ENCODE measurements at regions not wholly inside any gene's neighbourhood (a gene's known extent, or its start where the extent isn't known, plus 50 kb on each side); places are given as distances from the start of the nearest gene placed in this dataset.

DNA sequence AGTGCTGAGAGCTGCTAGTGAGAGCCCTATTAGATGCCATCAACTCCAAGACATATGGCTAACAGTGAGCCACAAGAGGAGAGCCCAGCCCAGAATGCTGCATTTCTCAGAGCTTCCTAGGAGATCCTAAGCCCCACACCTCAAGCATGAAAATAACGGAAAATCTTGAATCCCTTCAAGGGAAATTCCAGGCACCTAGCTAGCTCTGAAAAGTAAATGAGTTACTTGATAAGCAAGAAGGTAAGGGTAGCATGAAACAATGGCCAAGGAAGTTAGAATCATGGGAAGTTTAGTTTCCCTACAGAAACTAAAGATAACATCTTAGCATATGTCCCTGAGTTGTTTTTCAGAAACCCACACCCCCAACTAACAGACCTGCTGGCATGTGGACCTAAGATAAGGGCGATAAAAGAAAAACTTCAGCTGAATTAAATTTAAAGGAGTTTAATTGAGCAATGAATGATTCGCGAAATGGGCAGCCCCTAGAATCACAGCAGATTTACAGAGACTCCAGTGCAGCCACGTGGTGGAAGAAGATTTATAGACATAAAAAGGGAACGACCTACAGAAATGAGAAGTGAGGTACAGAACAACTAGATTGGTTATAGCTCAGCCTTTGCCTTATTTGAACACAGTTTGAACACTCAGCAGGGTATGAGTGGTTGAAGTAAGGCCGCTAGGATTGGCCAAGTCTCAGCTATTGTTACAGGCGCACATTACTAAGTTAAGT is 301.3 kb upstream of the DACH1 start:
- H3K4me3 Mint-ChIP-seq = no peak overlapping the region
- no peaks in the 10 kb centered on the region for H3K27me3 Mint-ChIP-seq
- no peak overlapping the region for H3K27ac Mint-ChIP-seq
- H3K36me3 Mint-ChIP-seq = no peaks in the 10 kb centered on the region
- DNase-seq = no peak
- peaks cover 0 to 3% (median 0%) of the 10 kb centered on the region in 9 donors for H3K9me3 Mint-ChIP-seq
- POLR2A ChIA-PET = no interaction called here
- ATAC-seq = no peak
- H3K4me1 Mint-ChIP-seq = no peaks in the 10 kb centered on the region

DNA sequence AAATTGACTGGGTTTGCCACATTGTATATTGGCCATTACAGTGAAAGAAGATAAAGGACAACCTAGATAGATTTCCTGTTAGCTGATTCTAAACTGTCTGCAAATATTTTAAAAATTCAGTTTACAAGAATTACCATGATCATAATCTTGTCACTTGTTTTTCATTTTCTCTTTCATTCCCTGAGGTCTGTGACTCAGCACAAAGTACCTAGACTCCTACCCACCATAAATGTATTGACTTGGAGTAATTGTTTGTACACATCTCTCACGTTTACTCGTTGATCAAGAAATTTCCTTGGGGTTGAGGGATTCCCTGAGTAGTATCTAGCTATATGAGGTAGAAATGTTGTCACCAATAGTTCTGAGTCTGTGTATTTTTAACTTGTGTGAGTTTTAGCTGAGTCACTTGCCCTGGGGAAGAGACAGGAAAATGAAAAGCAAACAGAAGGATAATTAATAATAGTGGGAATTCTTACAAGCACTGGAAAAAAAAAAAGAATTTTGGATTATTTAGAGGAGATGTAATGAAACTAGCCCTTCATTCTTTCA is 299.2 kb upstream of the DACH1 start:
- ATAC-seq (no peak), DNase-seq (no peak)
- Mint-ChIP-seq H3K27me3 (no peaks in the 10 kb centered on the region), H3K4me1 (no peaks in the 10 kb centered on the region), H3K9me3 (peaks cover 0 to 3% (median 0%) of the 10 kb centered on the region in 9 donors), H3K4me3 (no peak overlapping the region), H3K27ac (no peak overlapping the region), H3K36me3 (no peaks in the 10 kb centered on the region)
- POLR2A ChIA-PET = no interaction called here

DNA sequence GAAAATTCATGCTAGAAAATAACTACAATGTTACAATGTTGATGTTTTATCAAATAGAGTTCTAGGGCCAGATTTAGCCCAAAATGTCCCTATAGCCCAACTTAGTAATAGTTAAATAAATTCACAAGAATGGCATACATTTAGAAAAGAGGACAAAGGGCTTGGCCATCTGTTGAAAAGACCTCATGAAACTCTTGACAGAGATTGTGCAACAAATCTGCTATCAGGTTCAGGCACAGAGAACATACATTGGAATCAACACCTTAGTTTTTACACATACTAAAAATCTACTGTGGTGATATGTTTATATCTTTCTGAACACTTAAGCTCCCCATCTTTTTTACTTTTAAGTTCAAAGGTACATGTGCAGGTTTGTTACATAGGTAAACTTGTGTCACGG is 298.3 kb upstream of the DACH1 start:
- Mint-ChIP-seq H3K27ac (no peak overlapping the region), H3K9me3 (peaks cover 0 to 3% (median 0%) of the 10 kb centered on the region in 9 donors), H3K4me3 (no peak overlapping the region), H3K4me1 (no peaks in the 10 kb centered on the region), H3K36me3 (no peaks in the 10 kb centered on the region), H3K27me3 (no peaks in the 10 kb centered on the region)
- POLR2A ChIA-PET = no interaction called here
- DNase-seq (no peak), ATAC-seq (no peak)

DNA sequence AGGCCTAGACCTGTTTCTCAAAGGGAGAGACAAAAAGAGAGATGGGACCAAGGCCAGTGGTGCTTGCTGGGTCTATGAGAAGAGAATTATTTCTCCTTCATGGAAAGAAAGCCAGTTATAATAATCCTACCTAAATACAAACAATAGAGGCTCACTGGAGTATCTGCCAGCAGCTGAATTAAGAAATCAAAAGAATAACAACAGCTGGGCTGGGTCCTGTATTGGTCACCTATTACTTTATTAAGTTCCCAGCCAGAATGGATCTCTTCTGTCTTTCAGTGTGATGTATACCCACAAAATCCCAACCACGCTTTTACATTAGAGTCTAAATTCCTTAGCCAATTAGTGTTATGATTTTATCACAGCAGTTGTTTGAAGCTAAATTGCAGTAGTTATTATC is 297.8 kb upstream of the DACH1 start:
- Mint-ChIP-seq H3K36me3 (no peaks in the 10 kb centered on the region), H3K9me3 (peaks cover 0 to 3% (median 0%) of the 10 kb centered on the region in 9 donors), H3K4me3 (no peak overlapping the region), H3K27me3 (no peaks in the 10 kb centered on the region), H3K27ac (no peak overlapping the region), H3K4me1 (no peaks in the 10 kb centered on the region)
- no peak for ATAC-seq
- DNase-seq = no peak
- POLR2A ChIA-PET = no interaction called here

DNA sequence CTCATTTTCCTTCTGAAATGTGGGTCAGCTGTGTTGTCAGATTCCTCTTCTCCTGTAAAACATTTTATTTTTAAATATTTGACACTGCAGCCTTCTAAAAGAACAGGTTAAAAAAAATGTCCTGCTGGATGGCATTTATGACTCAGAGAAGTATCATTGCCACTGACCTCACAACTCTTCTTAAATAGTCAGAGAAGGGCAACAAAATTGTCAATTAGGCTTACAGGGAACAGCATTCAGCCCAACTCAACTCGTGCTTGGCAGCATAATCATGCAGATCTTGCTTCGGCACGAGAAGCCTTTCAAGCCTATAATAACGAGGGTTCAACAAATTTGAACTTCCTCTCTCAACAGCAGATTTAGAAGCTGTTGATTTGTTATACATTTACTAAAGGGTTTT is 296.7 kb upstream of the DACH1 start:
- no peaks in the 10 kb centered on the region for H3K27me3 Mint-ChIP-seq
- ATAC-seq (no peak), DNase-seq (no peak)
- H3K9me3 Mint-ChIP-seq = no peaks in the 10 kb centered on the region
- H3K36me3 Mint-ChIP-seq = no peaks in the 10 kb centered on the region
- POLR2A ChIA-PET = no interaction called here
- H3K27ac Mint-ChIP-seq = no peak overlapping the region
- H3K4me1 Mint-ChIP-seq = no peaks in the 10 kb centered on the region
- no peak overlapping the region for H3K4me3 Mint-ChIP-seq

DNA sequence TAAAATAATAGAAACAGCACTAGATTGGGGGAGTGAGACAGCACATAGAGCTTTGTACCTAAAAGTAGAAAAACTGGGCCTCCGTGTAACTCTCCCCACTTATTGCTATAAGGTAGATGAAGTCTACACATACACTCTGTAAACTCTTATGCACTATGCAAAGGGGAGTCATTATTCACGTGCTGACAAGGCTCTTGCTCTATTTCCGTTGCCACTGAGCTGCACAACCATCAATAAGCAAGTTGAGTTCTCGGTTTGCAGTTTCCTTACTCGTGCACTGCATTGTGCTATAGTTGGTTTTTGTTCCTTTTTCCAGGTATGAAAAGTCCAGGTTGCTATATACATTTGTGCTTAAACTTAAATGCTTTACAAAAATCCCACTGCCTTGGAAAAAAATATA is 294.0 kb upstream of the DACH1 start:
- DNase-seq (no peak), ATAC-seq (no peak)
- H3K27me3 Mint-ChIP-seq = no peaks in the 10 kb centered on the region
- H3K4me1 Mint-ChIP-seq = no peaks in the 10 kb centered on the region
- H3K9me3 Mint-ChIP-seq = peaks cover 0 to 6% (median 0%) of the 10 kb centered on the region in 9 donors
- H3K4me3 Mint-ChIP-seq = no peak overlapping the region
- no peaks in the 10 kb centered on the region for H3K36me3 Mint-ChIP-seq
- POLR2A ChIA-PET = no interaction called here
- H3K27ac Mint-ChIP-seq = no peak overlapping the region

DNA sequence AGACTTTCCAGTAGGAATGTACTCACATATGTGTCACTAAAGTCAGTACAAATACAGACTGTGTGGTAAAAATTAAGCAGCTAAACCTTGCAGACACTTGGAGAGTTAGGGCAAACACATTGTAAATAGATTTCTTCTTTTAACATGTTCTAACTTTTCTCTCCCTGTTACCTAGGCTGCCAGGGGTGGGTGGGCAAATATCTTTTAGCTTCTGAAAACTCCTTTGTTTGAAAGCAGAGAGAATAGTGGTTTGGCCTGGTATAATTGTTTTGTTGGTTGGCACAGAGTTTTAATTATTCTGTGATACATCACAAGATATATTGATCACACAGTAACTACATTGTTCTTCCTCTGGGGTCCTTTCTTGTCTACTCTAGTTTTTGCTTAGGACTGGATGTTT is 289.8 kb upstream of the DACH1 start:
- Mint-ChIP-seq H3K4me1 (no peaks in the 10 kb centered on the region), H3K9me3 (peaks cover 0 to 12% (median 0%) of the 10 kb centered on the region in 9 donors), H3K27ac (no peak overlapping the region), H3K27me3 (no peaks in the 10 kb centered on the region), H3K4me3 (no peak overlapping the region), H3K36me3 (no peaks in the 10 kb centered on the region)
- POLR2A ChIA-PET = no interaction called here
- no peak for ATAC-seq
- DNase-seq = no peak

DNA sequence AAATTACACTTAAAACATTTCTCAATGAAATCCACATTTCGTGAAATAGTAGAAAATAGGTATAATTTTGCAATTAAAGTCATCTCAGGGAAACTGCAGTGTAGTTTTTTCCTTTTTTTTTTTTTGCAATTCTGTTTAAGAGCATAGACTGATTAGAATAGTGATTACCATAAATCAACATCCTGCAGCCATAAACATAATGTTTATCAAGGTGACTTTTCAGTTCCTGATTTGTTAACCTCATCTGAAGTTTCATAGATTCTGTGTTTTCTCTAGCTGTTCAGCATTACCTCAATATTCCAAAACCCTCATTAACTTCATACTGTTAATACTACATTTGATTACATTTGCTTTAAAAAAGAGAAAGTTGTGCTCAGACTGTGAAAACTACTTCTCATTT is 286.3 kb upstream of the DACH1 start:
- DNase-seq (no peak), ATAC-seq (no peak)
- Mint-ChIP-seq H3K9me3 (peaks cover 0 to 9% (median 3%) of the 10 kb centered on the region in 9 donors), H3K36me3 (no peaks in the 10 kb centered on the region), H3K27ac (no peak overlapping the region), H3K4me1 (no peaks in the 10 kb centered on the region), H3K4me3 (no peak overlapping the region), H3K27me3 (no peaks in the 10 kb centered on the region)
- POLR2A ChIA-PET = no interaction called here

DNA sequence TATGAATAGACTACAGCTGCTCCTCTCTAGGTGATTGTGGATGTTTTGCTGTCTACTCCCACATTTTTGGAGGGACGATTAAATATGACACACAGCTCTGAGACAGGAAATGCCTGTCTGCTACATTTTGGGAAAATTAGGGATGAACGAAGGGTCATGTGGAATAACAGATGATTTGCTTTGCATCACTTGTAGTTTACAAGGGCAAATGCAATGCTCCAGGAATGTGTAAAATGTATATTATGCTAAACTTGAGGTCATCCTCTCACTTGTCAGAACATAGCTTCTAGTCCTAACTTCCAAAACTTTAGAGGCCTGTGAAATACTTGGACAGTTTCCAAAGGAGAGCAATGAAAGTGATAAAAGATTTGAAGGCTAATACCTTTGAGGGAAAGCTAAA is 284.2 kb upstream of the DACH1 start:
- no peaks in the 10 kb centered on the region for H3K4me1 Mint-ChIP-seq
- DNase-seq = no peak
- ATAC-seq = no peak
- POLR2A ChIA-PET = no interaction called here
- H3K27me3 Mint-ChIP-seq = no peaks in the 10 kb centered on the region
- H3K4me3 Mint-ChIP-seq = no peak overlapping the region
- H3K36me3 Mint-ChIP-seq = no peaks in the 10 kb centered on the region
- peaks cover 0 to 9% (median 0%) of the 10 kb centered on the region in 9 donors for H3K9me3 Mint-ChIP-seq
- no peak overlapping the region for H3K27ac Mint-ChIP-seq

DNA sequence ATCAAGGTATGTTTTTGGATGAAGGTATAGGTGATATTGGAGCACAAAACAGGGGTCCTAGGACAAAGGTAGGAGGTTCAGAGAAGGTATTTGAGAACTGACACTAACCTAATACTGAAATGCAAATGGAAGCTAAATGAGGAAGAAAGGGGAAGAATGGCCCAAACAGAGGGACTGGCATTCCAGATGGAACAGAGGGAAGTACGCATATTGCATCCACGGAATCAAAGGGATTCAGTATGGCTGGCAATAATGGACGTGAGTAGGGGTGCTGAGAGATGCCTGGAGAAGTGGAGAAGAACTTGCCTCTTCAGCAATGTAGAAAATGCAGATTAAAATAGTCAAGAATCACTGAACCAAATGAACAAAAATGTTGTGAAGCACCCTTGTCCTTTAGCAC is 283.5 kb upstream of the DACH1 start:
- ATAC-seq = no peak
- Mint-ChIP-seq H3K4me1 (no peaks in the 10 kb centered on the region), H3K36me3 (no peaks in the 10 kb centered on the region), H3K27me3 (no peaks in the 10 kb centered on the region), H3K27ac (no peak overlapping the region), H3K9me3 (peaks cover 0 to 12% (median 0%) of the 10 kb centered on the region in 9 donors), H3K4me3 (no peak overlapping the region)
- POLR2A ChIA-PET = no interaction called here
- DNase-seq = no peak

DNA sequence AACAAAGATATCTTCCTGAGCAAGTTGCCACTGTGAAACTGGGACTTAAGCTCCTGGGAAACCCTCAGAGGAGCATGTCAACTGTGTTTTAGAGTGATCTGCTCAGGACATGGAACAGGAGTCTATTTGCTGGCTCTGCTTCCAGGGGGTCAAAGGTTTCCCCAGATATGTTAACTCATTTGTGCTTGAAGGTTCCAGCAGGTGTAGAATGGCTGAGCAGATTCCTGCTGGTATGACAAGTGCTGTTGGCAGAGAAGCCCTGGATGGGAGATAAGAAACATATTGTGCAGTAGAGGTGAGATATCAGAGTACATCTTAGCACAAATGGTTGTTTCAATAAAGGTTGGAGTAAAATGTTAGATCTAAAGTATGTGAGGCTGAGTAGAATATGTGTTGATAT is 282.7 kb upstream of the DACH1 start:
- no peak for ATAC-seq
- H3K27me3 Mint-ChIP-seq = no peaks in the 10 kb centered on the region

DNA sequence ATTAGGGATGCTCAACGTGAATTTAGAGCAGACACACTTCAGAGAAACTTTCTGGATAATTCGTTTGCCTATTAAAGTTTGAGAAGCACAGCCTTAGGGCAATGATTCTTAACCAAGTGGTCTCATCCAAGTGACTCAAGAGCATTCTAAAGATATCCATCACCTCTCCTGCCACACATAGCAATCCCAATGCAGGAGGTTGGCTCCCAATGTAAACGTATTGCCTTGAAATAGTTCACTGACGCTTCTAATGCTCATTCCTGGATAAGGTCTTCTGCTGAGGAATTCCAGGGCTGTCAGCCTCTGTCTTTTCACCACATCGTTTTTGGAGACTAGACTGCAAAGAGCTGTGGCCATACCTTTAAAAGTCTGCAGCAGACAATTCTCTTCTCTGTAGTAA is 279.8 kb upstream of the DACH1 start:
- no peak for ATAC-seq
- Mint-ChIP-seq H3K27ac (no peak overlapping the region), H3K9me3 (peaks cover 0 to 21% (median 0%) of the 10 kb centered on the region in 9 donors), H3K27me3 (no peaks in the 10 kb centered on the region), H3K4me3 (no peak overlapping the region), H3K36me3 (no peaks in the 10 kb centered on the region), H3K4me1 (no peaks in the 10 kb centered on the region)
- DNase-seq = no peak
- POLR2A ChIA-PET = no interaction called here

More for the DNA sequence above, 282.7 kb upstream of the DACH1 start:
- POLR2A ChIA-PET = no interaction called here
- no peak for DNase-seq
- Mint-ChIP-seq H3K4me3 (no peak overlapping the region), H3K27ac (no peak overlapping the region), H3K36me3 (no peaks in the 10 kb centered on the region), H3K9me3 (peaks cover 0 to 20% (median 0%) of the 10 kb centered on the region in 9 donors), H3K4me1 (no peaks in the 10 kb centered on the region)

DNA sequence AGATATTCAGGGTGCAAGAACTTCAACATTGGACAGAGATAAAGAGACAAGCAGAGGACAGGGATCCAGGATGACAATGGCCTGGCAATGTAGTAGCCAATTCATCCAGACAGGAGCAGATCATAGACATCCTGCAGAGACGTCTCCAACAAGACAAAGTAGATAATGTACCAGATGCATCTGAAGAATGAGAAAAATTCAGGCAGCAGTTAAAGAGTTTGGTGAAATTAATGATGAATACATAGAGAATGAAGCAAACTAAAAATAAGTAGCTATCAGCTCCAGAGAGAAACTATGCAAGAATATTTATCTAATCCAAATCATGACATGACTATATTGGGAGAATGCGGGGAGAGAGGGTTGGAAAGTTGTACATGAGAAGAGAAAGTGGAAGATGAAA is 278.4 kb upstream of the DACH1 start:
- peaks cover 0 to 16% (median 0%) of the 10 kb centered on the region in 9 donors for H3K9me3 Mint-ChIP-seq
- POLR2A ChIA-PET = no interaction called here
- no peaks in the 10 kb centered on the region for H3K4me1 Mint-ChIP-seq
- H3K36me3 Mint-ChIP-seq = no peaks in the 10 kb centered on the region
- ATAC-seq (no peak), DNase-seq (no peak)
- no peak overlapping the region for H3K27ac Mint-ChIP-seq
- H3K27me3 Mint-ChIP-seq = no peaks in the 10 kb centered on the region
- no peak overlapping the region for H3K4me3 Mint-ChIP-seq

DNA sequence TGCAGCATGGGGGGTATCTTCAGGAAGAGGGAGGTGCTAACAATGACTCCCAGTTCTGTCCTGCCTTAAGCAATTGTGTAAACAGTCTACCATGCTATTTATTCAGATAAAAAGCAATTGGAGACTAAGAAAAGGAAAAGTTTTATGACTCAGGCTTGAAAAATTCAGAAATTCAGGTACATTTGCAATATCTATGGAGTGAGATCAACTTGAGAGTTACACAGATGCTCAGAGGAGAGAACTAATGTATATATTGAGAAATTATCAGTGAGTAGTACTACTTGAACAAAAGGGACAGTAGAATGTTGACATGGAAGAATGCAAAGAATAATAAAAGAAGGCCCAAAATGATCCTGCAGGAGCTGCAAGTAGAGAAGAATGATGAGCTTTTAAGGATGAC is 277.6 kb upstream of the DACH1 start:
- ATAC-seq = no peak
- Mint-ChIP-seq H3K9me3 (peaks cover 0 to 12% (median 0%) of the 10 kb centered on the region in 9 donors), H3K4me3 (no peak overlapping the region), H3K4me1 (no peaks in the 10 kb centered on the region), H3K36me3 (no peaks in the 10 kb centered on the region), H3K27me3 (no peaks in the 10 kb centered on the region), H3K27ac (no peak overlapping the region)
- no peak for DNase-seq
- POLR2A ChIA-PET = no interaction called here

All from naive thymus-derived CD8-positive, alpha-beta T cell (primary cell).